Activated CD4-positive, alpha-beta T cell treated with anti-CD3 and anti-CD28 coated beads, Interleukin-2, amount 10 ng/mL, durations not matched to agents 24 days and 14 days (primary cell): ENCODE measurements at regions not wholly inside any gene's neighbourhood (a gene's known extent, or its start where the extent isn't known, plus 50 kb on each side); places are given as distances from the start of the nearest gene placed in this dataset.
"Not testable (repeated sequence)": the region's sequence is repeated elsewhere in the genome, so short reads cannot be mapped to it uniquely, and the experiment has no call there.

Source experiments
- DNase-seq: peaks from one replicate; pipeline ENCODE4 v3.0.0; 2022
- H3K27ac Mint-ChIP-seq: one replicate; pipeline ENCODE4 v1.8.0; 2022; ENCODE audit warnings: mild to moderate bottlenecking, mixed read lengths
- H3K27me3 Mint-ChIP-seq: one replicate; pipeline ENCODE4 v1.8.0; 2022; ENCODE audit warnings: mixed read lengths
- H3K36me3 Mint-ChIP-seq: one replicate; pipeline ENCODE4 v1.8.0; 2022; ENCODE audit warnings: low read depth, mild to moderate bottlenecking, mixed read lengths
- H3K4me1 Mint-ChIP-seq: one replicate; pipeline ENCODE4 v1.8.0; 2021; ENCODE audit warnings: mixed read lengths
- H3K4me3 Mint-ChIP-seq: one replicate; pipeline ENCODE4 v1.8.0; 2022; ENCODE audit warnings: mild to moderate bottlenecking, moderate library complexity, mixed read lengths
- H3K9me3 Mint-ChIP-seq: one replicate; pipeline ENCODE4 v1.8.0; 2021; ENCODE audit warnings: mixed read lengths
- intact Hi-C: fragments of 100-400 bp; cut with micrococcal nuclease; formaldehyde crosslinking; loops from one replicate; pipeline ENCODE4 v1.15.1; 2023

DNA sequence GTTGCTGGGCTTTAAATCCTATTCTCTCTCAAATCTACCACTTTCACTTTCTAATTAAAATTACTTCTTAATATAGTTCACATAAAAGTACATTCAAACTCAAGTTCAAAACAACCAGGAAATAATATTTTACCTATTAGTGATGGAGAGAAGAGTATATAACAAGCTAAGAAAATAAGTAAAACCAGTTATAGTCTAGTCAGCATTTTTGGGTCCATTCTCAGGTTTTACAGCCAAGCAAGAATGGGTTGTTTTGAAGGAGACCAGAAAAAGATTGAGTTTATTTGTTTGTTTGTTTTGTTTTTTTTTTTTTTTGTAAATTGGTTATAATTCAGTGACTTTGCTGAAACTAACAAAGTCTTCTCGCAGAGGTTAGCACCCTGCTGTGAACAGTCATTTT is 106.3 kb upstream of the PTPRZ1 start:
- H3K27me3 Mint-ChIP-seq: no peaks in the 10 kb centered on the region
- intact Hi-C loops: no loop called here

DNA sequence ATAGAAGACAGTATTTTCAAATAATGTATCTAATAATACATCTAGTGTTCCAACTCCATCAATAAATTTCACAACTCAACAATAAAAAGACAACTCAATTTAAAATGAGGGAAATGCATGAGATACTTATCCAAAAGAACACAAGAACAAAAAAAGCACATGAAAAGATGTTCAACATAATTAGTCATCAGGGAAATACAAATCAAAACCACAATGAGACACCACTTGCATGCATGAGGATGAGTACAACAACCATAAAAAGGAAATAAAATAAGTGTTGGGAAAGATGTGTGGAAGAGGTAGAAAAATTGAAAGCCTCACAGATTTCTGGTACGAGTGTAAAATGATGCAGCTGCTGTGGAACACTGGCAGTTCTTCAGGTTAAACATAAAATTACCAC is 111.6 kb upstream of the PTPRZ1 start:
- Mint-ChIP-seq H3K9me3 (no peaks in the 10 kb centered on the region), H3K27me3 (no peaks in the 10 kb centered on the region), H3K4me3 (no peak overlapping the region), H3K36me3 (no peaks in the 10 kb centered on the region), H3K27ac (no peak overlapping the region), H3K4me1 (no peaks in the 10 kb centered on the region)
- DNase-seq: no peak
- intact Hi-C loops: no loop called here

More for the DNA sequence above, 106.3 kb upstream of the PTPRZ1 start:
- Mint-ChIP-seq H3K27ac (no peak overlapping the region), H3K9me3 (no peaks in the 10 kb centered on the region), H3K36me3 (no peaks in the 10 kb centered on the region), H3K4me3 (no peak overlapping the region), H3K4me1 (no peaks in the 10 kb centered on the region)
- DNase-seq: no peak

DNA sequence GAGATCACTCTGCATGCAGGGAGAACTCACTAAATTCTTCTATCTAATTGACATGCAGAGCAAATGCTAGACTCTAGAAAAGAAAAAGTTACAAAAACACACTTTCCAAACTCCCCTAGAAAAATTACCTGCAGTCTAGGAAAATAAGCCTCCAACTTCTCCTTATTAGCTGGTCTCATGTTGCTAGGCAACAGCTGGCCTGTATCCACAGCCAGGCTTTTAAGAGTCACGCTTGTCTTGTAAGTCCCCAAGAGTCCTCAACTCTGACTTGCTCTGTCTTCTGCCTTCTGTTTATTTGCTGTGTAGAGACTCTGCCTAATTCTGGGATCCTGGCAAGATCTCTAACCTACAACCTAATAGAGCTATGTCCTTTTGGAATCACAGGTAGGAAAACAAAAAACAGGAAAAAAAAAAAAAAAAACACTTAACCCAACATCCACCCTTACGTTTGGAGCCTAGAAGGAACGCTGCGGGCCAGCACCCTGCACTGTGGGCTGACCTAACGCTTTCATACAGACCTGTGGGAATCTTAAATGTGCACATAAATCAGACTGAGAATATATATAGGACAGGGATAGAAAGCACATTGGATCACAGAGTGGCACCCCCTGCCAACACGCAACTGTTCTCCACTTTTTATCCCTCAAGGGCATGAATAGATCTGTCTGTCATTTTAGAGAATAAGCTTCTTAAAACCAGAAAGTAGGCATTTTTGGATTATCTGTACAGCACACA is 117.0 kb upstream of the PTPRZ1 start:
- Mint-ChIP-seq H3K36me3 (no peaks in the 10 kb centered on the region), H3K4me3 (no peak overlapping the region), H3K27me3 (no peaks in the 10 kb centered on the region), H3K27ac (no peak overlapping the region), H3K4me1 (no peaks in the 10 kb centered on the region), H3K9me3 (no peaks in the 10 kb centered on the region)
- intact Hi-C loops: no loop called here
- DNase-seq: no peak

DNA sequence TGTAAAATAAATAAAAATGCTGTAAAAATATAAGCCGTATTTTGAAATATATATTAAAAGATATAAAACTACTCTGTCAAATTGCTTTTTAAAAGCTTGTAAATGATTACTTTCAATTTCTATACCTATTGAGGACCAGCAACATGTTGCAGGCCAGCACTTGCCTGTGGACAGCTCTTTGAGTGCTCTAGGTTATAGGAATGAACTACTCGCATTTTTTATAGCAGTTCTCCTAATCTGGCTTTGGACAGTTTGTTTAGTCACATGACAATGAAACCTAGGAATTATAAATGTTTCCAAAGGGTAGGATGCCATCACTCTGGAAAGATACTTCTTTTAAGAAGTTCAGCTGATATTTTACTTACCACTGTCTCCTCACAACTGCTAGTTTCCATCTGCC is 117.7 kb upstream of the PTPRZ1 start:
- Mint-ChIP-seq H3K4me1 (no peaks in the 10 kb centered on the region), H3K27ac (no peak overlapping the region), H3K9me3 (no peaks in the 10 kb centered on the region), H3K36me3 (no peaks in the 10 kb centered on the region), H3K27me3 (no peaks in the 10 kb centered on the region), H3K4me3 (no peak overlapping the region)
- intact Hi-C loops: no loop called here
- no peak for DNase-seq

DNA sequence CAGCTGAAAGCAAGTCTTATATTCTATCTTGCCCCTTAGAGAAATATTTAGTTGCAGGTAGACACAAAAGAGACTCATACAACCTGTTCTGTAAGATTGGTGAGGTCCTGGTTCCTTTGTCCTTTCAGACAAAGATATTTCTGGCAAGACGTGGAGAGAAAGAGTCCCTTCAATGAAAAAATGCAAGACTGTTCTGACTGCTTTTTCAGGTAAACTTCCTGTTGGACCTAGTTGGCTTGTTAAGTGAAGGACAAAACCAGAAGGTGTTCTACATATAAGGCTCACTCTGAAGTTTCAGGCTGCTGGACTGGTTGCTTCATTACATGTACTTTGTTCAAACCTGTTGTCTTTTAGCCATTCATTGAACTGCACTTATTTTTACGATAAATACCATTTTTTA is 119.0 kb upstream of the PTPRZ1 start:
- no peaks in the 10 kb centered on the region for H3K9me3 Mint-ChIP-seq
- intact Hi-C loops: loop anchor here (5.0 kb wide), 1 partner anchor 238 kb away; no protein-coding TSS in a partner anchor
- H3K4me1 Mint-ChIP-seq: no peaks in the 10 kb centered on the region
- DNase-seq: no peak
- no peaks in the 10 kb centered on the region for H3K36me3 Mint-ChIP-seq
- no peak overlapping the region for H3K4me3 Mint-ChIP-seq
- H3K27ac Mint-ChIP-seq: no peak overlapping the region
- no peaks in the 10 kb centered on the region for H3K27me3 Mint-ChIP-seq

DNA sequence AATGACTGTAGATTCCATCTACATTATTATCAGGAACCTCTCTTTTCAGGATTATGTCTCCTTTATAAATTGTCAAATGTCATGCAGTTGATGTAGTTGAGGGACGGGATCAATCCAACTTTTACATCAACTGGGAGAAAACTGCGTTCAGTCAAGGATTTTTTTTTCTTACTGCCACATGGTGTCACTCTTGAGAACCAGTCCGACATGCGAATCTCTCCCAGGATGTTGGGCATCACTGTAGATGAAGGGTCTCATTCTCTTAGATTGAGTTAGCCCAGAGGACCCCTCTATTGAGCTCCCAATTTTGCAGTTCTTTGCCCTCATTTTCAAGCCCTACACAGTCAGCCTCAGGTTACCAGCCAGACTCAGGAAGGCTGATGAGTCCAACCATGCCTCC is 120.3 kb upstream of the PTPRZ1 start:
- intact Hi-C loops: loop anchor here (5.0 kb wide), 1 partner anchor 240 kb away; no protein-coding TSS in a partner anchor
- Mint-ChIP-seq H3K9me3 (no peaks in the 10 kb centered on the region), H3K4me3 (no peak overlapping the region), H3K36me3 (no peaks in the 10 kb centered on the region), H3K27me3 (no peaks in the 10 kb centered on the region), H3K27ac (no peak overlapping the region), H3K4me1 (no peaks in the 10 kb centered on the region)
- no peak for DNase-seq

DNA sequence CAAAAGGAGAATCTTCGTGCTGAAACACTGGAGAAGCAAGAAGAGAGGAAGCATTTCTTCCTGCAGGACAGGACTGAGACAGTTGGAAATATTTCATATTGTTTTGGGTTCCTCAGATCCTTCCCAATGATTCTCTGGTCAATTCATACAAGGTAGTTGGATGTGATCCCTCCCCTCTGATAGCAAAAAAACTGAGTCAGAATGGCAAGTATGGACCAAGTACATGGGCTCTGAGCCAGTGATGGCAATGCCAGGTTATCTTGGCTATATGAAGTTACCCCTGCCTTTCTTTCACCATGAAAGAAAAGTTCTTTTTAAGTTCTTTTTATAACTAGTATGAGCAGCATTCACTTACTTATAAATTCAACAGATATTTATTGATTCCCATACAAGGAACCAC is 124.4 kb upstream of the PTPRZ1 start:
- Mint-ChIP-seq H3K9me3 (no peaks in the 10 kb centered on the region), H3K27ac (no peak overlapping the region), H3K4me3 (no peak overlapping the region), H3K27me3 (no peaks in the 10 kb centered on the region), H3K36me3 (no peaks in the 10 kb centered on the region), H3K4me1 (no peaks in the 10 kb centered on the region)
- no peak for DNase-seq
- intact Hi-C loops: no loop called here

DNA sequence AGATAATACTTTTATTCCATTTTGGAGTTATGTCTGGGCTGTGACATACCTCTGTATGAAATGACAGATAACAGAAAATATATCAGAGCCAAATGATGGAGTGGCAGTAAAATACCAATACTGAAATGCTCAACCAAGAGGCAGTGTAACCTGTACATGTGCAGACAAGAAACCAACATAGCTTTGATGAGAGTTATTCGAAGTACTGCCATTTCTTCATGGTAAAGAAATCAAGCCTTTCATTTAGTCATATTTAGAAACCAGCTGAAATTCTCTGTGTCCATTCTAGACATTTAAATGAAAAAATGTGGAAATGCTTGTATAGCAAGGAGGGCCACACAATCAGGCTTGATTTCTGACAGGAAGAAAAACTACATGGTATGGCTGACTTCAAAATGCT is 127.1 kb upstream of the PTPRZ1 start:
- Mint-ChIP-seq H3K27me3 (no peaks in the 10 kb centered on the region), H3K36me3 (no peaks in the 10 kb centered on the region), H3K9me3 (no peaks in the 10 kb centered on the region), H3K4me3 (no peak overlapping the region), H3K4me1 (no peaks in the 10 kb centered on the region), H3K27ac (no peak overlapping the region)
- intact Hi-C loops: no loop called here
- DNase-seq: no peak

DNA sequence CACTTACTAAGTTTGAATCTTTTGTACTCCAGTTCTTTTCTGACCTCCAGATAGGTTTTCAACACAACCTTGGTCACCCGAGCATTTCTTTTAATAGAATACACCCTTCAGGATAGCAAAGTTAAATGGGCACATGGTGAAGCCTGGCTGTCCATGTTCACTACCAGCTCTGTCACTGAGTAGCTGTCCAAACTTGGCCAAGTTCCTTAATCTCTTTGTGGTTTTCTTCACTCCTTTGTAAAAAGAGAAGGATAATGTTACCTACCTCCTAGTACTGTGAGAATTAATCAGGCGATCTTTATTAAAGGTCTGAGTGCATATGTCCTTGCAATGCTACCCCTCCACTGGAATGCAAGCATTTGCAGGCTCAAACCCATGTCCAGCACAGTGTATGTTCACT is 128.1 kb upstream of the PTPRZ1 start:
- Mint-ChIP-seq H3K27me3 (no peaks in the 10 kb centered on the region), H3K36me3 (no peaks in the 10 kb centered on the region), H3K4me3 (no peak overlapping the region), H3K27ac (no peak overlapping the region), H3K4me1 (no peaks in the 10 kb centered on the region), H3K9me3 (no peaks in the 10 kb centered on the region)
- no peak for DNase-seq
- intact Hi-C loops: no loop called here

DNA sequence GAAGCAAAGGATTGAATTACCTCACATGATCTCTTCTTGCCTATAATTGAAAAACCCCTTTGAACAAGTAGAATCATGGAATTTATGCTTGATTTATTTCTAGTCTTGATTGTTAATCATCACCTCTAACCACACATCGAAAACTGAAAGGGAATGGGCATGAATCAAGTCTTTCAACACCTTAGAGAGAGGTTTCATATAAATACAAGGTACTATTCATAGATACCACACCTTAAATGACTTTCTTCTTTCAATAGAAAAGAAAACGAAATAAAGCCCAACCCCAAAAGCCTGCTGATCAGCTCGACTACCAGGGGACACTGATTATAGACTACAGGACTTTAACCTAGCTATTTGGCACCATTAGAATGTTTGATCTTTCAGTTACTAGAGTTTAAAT is 128.6 kb upstream of the PTPRZ1 start:
- Mint-ChIP-seq H3K9me3 (no peaks in the 10 kb centered on the region), H3K27me3 (no peaks in the 10 kb centered on the region), H3K36me3 (no peaks in the 10 kb centered on the region), H3K4me1 (no peaks in the 10 kb centered on the region), H3K27ac (no peak overlapping the region), H3K4me3 (no peak overlapping the region)
- intact Hi-C loops: no loop called here
- DNase-seq: no peak

DNA sequence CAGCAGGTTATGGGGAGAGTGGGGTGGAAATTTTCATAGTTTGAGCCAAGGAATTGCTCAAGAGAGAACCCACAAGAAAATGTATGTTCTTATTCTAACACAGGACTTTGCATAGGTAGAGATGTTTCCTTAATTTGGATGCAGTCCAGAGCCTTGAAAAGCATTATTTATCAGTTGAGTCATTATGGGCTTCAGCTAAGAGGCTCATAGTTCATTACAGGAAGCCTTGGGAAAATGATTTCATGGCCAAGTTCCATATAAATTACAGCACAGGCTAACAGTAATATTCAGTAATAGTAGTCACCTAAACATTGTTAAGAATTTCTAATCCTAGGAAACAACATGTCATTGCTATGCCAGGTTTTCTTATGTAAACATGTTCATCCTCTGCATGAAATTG is 131.1 kb upstream of the PTPRZ1 start:
- DNase-seq: no peak
- no peak overlapping the region for H3K4me3 Mint-ChIP-seq
- H3K27ac Mint-ChIP-seq: no peak overlapping the region
- H3K4me1 Mint-ChIP-seq: no peaks in the 10 kb centered on the region
- intact Hi-C loops: no loop called here
- no peaks in the 10 kb centered on the region for H3K9me3 Mint-ChIP-seq
- no peaks in the 10 kb centered on the region for H3K36me3 Mint-ChIP-seq
- no peaks in the 10 kb centered on the region for H3K27me3 Mint-ChIP-seq

DNA sequence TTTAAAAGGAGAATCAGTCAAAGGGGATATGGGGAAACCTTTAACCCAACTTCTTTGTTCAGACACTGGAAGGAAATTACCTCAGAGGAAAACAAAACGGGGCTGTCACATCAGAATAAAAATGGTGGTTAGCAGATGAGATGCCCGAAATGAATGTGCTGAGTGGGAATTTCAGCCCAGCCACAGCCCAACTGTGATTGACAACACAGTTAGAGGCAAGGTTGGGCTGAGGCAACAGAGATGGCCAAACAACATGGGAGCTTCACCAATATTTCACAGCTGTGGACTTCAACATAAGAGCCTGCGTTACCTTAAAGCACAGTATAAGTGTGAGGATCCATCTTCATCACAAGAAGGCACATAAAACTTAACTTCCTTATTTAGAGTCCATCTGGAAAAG is 133.5 kb upstream of the PTPRZ1 start:
- DNase-seq: no peak
- Mint-ChIP-seq H3K4me1 (no peaks in the 10 kb centered on the region), H3K36me3 (no peaks in the 10 kb centered on the region), H3K27ac (no peak overlapping the region), H3K27me3 (no peaks in the 10 kb centered on the region), H3K4me3 (no peak overlapping the region), H3K9me3 (no peaks in the 10 kb centered on the region)
- intact Hi-C loops: no loop called here

DNA sequence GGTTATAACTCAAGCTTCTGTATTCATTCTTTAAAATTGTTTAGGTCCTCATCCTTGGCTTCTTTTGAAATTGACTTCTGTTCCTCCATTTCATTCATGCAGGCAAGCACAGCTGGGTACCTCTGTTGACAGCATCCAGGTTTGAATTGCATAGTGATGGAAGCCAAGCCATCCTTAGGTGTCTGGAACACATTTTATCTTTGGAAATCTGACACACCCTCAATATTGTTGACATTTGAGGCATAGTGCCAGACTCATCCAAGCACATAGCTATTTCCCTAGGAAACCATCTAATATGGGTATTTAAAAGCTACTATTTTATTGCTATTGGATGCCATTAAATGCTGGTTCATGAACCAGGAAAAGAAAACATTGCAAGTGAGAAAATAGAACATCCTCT is 142.1 kb upstream of the PTPRZ1 start:
- no peaks in the 10 kb centered on the region for H3K4me1 Mint-ChIP-seq
- DNase-seq: no peak
- intact Hi-C loops: no loop called here
- no peaks in the 10 kb centered on the region for H3K36me3 Mint-ChIP-seq
- H3K4me3 Mint-ChIP-seq: no peak overlapping the region
- H3K27ac Mint-ChIP-seq: no peak overlapping the region
- H3K27me3 Mint-ChIP-seq: no peaks in the 10 kb centered on the region
- H3K9me3 Mint-ChIP-seq: peaks cover 4% of the 10 kb centered on the region

DNA sequence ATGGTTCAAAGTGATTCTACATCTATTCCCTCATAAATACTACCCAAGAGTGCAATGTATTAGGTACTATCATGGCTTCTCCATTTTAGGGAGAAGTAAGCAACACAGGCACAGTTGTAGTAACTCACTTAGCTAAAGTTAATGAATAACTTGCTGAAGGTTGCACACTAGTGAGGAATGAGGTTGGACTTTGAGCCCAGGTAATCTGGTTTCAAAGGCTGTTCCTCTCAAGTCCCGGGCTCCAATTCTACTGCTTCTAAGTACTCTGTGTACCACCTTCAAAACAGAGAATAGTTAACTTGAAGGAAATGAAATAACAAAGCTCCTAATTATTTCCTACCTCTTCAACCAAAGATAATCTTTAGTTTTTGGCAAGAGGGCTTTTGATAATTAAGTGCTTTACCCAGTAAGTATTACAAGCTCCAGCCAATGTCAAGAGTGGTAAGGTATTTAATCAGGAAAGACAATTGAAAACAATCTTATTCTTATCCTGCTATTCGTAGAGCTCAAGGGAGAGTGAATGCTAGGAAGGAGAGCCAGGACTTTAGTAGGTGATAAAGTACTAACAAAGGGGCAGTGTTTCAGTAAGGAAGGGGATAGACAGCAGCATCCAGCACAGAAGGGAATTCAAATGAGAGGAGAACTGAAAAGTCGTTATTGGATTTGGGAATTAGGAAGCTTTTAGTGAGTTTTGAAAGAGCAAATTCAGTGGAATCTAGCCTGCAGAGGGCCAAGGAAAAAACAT is 158.2 kb upstream of the PTPRZ1 start:
- Mint-ChIP-seq H3K27me3 (no peaks in the 10 kb centered on the region), H3K4me3 (no peak overlapping the region), H3K36me3 (no peaks in the 10 kb centered on the region), H3K27ac (no peak overlapping the region), H3K9me3 (no peaks in the 10 kb centered on the region), H3K4me1 (no peaks in the 10 kb centered on the region)
- DNase-seq: no peak
- intact Hi-C loops: no loop called here

DNA sequence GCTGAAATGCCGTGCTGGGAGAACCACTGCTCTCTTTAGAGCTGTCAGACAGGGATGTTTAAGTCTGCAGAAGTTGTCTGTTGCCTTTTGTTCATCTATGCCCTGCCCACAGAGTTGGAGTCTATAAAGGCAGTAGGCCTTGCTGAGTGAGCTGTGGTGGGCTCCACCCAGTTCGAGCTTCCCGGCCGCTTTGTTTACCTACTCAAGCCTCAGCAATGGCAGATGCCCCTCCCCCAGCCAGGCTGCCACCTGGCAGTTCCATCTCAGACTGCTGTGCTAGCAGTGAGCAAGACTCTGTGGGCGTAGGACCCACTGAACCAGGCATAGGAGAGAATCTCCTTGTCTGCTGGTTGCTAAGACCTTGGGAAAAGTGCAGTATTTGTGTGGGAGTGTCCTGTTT is 160.0 kb upstream of the PTPRZ1 start:
- H3K36me3 Mint-ChIP-seq, intact Hi-C loops, H3K27me3 Mint-ChIP-seq, H3K9me3 Mint-ChIP-seq, DNase-seq, H3K27ac Mint-ChIP-seq, H3K4me3 Mint-ChIP-seq, H3K4me1 Mint-ChIP-seq: not testable (repeated sequence)
